HCT116 (cell line): ENCODE measurements at regions not wholly inside any gene's neighbourhood (a gene's known extent, or its start where the extent isn't known, plus 50 kb on each side); places are given as distances from the start of the nearest gene placed in this dataset.

Source experiments
- ATAC-seq: fragments of 200-7000 bp; cut with Tn5 transposase; 2 replicates; pipeline ENCODE4 v1.9.1; 2020; ENCODE audit warnings: mild to moderate bottlenecking, moderate library complexity
- BruUV-seq: library from RNA; stranded (reverse); fragments of 400-500 nt; replicated peaks from 2 replicates; lab custom pipeline; 2021; lab: Mats Ljungman, UMichigan
- CTCF ChIA-PET: fragments of 300-600 bp; sonication (Branson Sonifier 250); formaldehyde crosslinking; loops from one replicate; lab custom pipeline; 2021; ENCODE audit warnings: antibody characterized with exemption; lab: Charles Lee
- POLR2A ChIA-PET: fragments of 300-600, 350-600 bp; sonication (Branson Sonifier 250); formaldehyde crosslinking; loops from one replicate; lab custom pipeline; 2021; ENCODE audit warnings: antibody characterized with exemption; lab: Charles Lee
- RAD21 ChIA-PET, 2 experiments: fragments of 300-600 bp; sonication (Branson Sonifier 250); formaldehyde crosslinking; loops; one replicate each; lab custom pipeline; 2023; ENCODE audit warnings: low total read pairs in 2 of 2; ENCODE audit not compliant: uncharacterized antibody in 2 of 2, unreplicated experiment in 2 of 2, low non-redundant PET in 1 of 2; lab: Charles Lee
- DNase-seq: peaks from one replicate; pipeline ENCODE4 v3.0.0-alpha.2; 2010; ENCODE audit warnings: low read depth, low spot score
- H2AFZ ChIP-seq: fragments of 200-600 bp; shearing (Covaris generic), sonication (generic); 2 replicates; pipeline ENCODE4 v1.6.1; 2017; ENCODE audit warnings: low read depth, mixed run types, mixed read lengths, antibody characterized with exemption, low read length; ENCODE audit not compliant: poor library complexity, severe bottlenecking
- H3K27ac ChIP-seq: 2 replicates; pipeline ENCODE4 v1.5.1; 2012; ENCODE audit warnings: low read depth, low read length
- H3K27me3 ChIP-seq: fragments of 200-600 bp; sonication (generic); 2 replicates; pipeline ENCODE4 v1.6.1; 2016; ENCODE audit warnings: mixed run types, low read length, mixed read lengths; ENCODE audit not compliant: insufficient read depth
- H3K36me3 ChIP-seq, 2 experiments: fragments of 200-500 bp in 1 of 2; fragments of 200-600 bp in 1 of 2; sonication (Bioruptor generic) in 1 of 2; sonication (generic) in 1 of 2; 2 replicates each; pipeline versions ENCODE4 v1.5.1 to v1.6.1; 2014 to 2016; ENCODE audit warnings: low read length in 2 of 2, inconsistent platforms in 1 of 2, mixed read lengths in 1 of 2, mixed run types in 1 of 2; ENCODE audit not compliant: insufficient read depth in 2 of 2, control insufficient read depth in 1 of 2
- H3K4me1 ChIP-seq, 2 experiments: fragments of 200-600 bp in 1 of 2; sonication (generic) in 1 of 2; 2 replicates each; pipeline versions ENCODE4 v1.5.1 to v1.6.1; 2012 to 2017; ENCODE audit warnings: low read length in 2 of 2, inconsistent platforms in 1 of 2, mild to moderate bottlenecking in 1 of 2, mixed read lengths in 1 of 2, mixed run types in 1 of 2, moderate library complexity in 1 of 2; ENCODE audit not compliant: insufficient read depth in 2 of 2, control insufficient read depth in 1 of 2
- H3K4me2 ChIP-seq: fragments of 200-600 bp; sonication (generic); 2 replicates; pipeline ENCODE4 v1.6.1; 2017; ENCODE audit warnings: mixed run types, low read length, mixed read lengths
- H3K4me3 ChIP-seq, 2 experiments: fragments of 200-600 bp in 1 of 2; sonication (generic) in 1 of 2; replicated peaks in 1 of 2; 2 replicates each; pipeline ENCODE4 v1.5.1; 2011 to 2016; ENCODE audit warnings: low read length in 2 of 2, control low read depth in 1 of 2, low read depth in 1 of 2, mild to moderate bottlenecking in 1 of 2, mixed read lengths in 1 of 2, mixed run types in 1 of 2
- H3K79me2 ChIP-seq: fragments of 200-600 bp; sonication (generic); 2 replicates; pipeline ENCODE4 v1.6.1; 2017; ENCODE audit warnings: mild to moderate bottlenecking, mixed run types, low read length, moderate library complexity, mixed read lengths; ENCODE audit not compliant: insufficient read depth
- H3K9ac ChIP-seq: fragments of 200-600 bp; sonication (generic); 2 replicates; pipeline ENCODE4 v1.6.1; 2016; ENCODE audit warnings: low read length, mixed read lengths
- H3K9me2 ChIP-seq: fragments of 200-600 bp; sonication (generic), shearing (Covaris generic); 2 replicates; pipeline ENCODE4 v1.6.1; 2017; ENCODE audit warnings: mixed run types, mild to moderate bottlenecking, moderate library complexity; ENCODE audit not compliant: insufficient read depth
- H3K9me3 ChIP-seq, 2 experiments: fragments of 200-500 bp in 1 of 2; fragments of 200-600 bp in 1 of 2; sonication (Bioruptor generic) in 1 of 2; sonication (generic) in 1 of 2; 2 replicates each; pipeline ENCODE4 v1.6.1; 2014 to 2017; ENCODE audit warnings: low read length in 2 of 2, mixed read lengths in 2 of 2, inconsistent platforms in 1 of 2, low read depth in 1 of 2, mild to moderate bottlenecking in 1 of 2, mixed run types in 1 of 2, moderate library complexity in 1 of 2; ENCODE audit not compliant: control insufficient read depth in 1 of 2, insufficient read depth in 1 of 2
- H4K20me1 ChIP-seq: fragments of 200-600 bp; sonication (generic), shearing (Covaris generic); 2 replicates; pipeline ENCODE4 v1.6.1; 2017; ENCODE audit warnings: mixed run types, mild to moderate bottlenecking, moderate library complexity; ENCODE audit not compliant: insufficient read depth
- CEBPB ChIP-seq: IDR thresholded peaks from 2 replicates; pipeline ENCODE4 v1.6.1; 2012; ENCODE audit warnings: low read depth
- EZH2 ChIP-seq: fragments of 200-600 bp; sonication (generic); IDR thresholded peaks from 2 replicates; pipeline ENCODE4 v1.6.1; 2017; ENCODE audit warnings: antibody characterized with exemption, mixed run types
- EZH2phosphoT487 ChIP-seq: fragments of 200-600 bp; IDR thresholded peaks from 2 replicates; pipeline ENCODE4 v1.6.1; 2018; ENCODE audit warnings: antibody characterized with exemption, borderline replicate concordance
- FOSL1 ChIP-seq: IDR thresholded peaks from 2 replicates; pipeline ENCODE4 v1.6.1; 2012; ENCODE audit warnings: low read depth
- JUND ChIP-seq: IDR thresholded peaks from 2 replicates; pipeline ENCODE4 v1.6.1; 2012
- POLR2A ChIP-seq: IDR thresholded peaks from 2 replicates; pipeline ENCODE4 v1.7.0; 2011; ENCODE audit warnings: borderline replicate concordance; ENCODE audit not compliant: insufficient read depth, insufficient read length; ENCODE audit errors: extremely low read depth
- SIN3A ChIP-seq: IDR thresholded peaks from 2 replicates; pipeline ENCODE4 v1.6.1; 2012; ENCODE audit warnings: low read depth
- intact Hi-C: fragments of 100-400 bp; cut with micrococcal nuclease; formaldehyde crosslinking; loops from 2 replicates; pipeline ENCODE4 v1.10.0; 2022
- TF ChIP-seq, protein P1 (sequence below): IDR thresholded peaks from 2 replicates; pipeline ENCODE4 v1.6.1; 2012; ENCODE audit warnings: low read depth
- TF ChIP-seq, protein P2 (sequence below): IDR thresholded peaks from 2 replicates; pipeline ENCODE4 v1.6.1; 2011; ENCODE audit warnings: mild to moderate bottlenecking, low read length, moderate library complexity; ENCODE audit not compliant: insufficient replicate concordance; ENCODE audit errors: extremely low read depth
- TF ChIP-seq, protein P3 (sequence below): IDR thresholded peaks from 2 replicates; pipeline ENCODE4 v1.6.1; 2012

DNA sequence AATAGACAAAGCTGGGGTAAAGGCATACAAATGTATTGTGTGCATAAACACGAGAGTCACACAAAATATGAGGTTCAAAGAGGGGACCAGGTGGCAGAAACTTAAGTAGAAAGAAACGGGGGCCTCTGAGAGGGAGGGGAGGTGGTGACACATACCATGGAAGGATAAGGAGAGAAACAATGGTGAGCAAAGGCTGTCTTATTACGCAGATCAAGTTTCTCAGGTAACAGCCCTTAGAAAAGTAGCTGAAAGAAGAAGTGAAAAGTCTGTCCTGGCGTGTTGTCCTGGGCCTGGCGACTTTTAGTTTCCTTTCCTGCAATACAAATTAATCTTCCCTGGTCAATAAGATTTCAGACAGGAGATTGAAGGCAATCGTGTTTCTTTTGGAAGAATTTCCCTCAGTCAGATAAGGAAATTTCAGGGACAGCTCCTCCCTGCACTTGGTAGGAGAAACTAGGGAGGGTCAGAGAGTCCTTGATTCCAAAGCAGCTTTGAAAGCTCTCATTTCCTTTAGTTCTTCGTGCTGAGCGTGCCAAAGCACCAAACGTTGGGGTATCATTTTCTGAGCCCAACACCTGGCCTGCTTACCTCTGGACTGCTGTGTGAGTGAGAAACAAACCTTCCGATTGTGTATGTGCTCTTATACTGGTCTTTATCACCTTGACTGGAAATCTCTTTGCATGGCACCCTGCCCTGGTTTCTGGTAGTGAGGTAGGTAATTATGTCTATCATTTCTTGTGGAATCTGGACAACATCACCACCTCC, 676.7 kb upstream of the LCORL start:
- no TSS peak for BruUV-seq
- no peaks in the 10 kb centered on the region for H3K9me2 ChIP-seq
- H3K4me1 ChIP-seq: no peaks in the 10 kb centered on the region
- H3K27me3 ChIP-seq: no peaks in the 10 kb centered on the region
- no peak overlapping the region for H3K4me3 ChIP-seq
- CTCF ChIA-PET: no interaction called here
- no peak overlapping the region for H3K9ac ChIP-seq
- H3K4me2 ChIP-seq: no peak overlapping the region
- H3K79me2 ChIP-seq: no peaks in the 10 kb centered on the region
- H3K27ac ChIP-seq: no peak overlapping the region
- no peak for DNase-seq
- H2AFZ ChIP-seq: no peak overlapping the region
- ATAC-seq: no peak
- no peaks in the 10 kb centered on the region for H3K36me3 ChIP-seq
- no peaks in the 10 kb centered on the region for H4K20me1 ChIP-seq
- intact Hi-C loops: loop anchor here (10.0 kb wide), 1 partner anchor 1726 kb away; no protein-coding TSS in a partner anchor
- no peak for TF ChIP-seq JUND
- H3K9me3 ChIP-seq: no peaks in the 10 kb centered on the region
- POLR2A ChIA-PET: no interaction called here
- RAD21 ChIA-PET: no interaction called here

DNA sequence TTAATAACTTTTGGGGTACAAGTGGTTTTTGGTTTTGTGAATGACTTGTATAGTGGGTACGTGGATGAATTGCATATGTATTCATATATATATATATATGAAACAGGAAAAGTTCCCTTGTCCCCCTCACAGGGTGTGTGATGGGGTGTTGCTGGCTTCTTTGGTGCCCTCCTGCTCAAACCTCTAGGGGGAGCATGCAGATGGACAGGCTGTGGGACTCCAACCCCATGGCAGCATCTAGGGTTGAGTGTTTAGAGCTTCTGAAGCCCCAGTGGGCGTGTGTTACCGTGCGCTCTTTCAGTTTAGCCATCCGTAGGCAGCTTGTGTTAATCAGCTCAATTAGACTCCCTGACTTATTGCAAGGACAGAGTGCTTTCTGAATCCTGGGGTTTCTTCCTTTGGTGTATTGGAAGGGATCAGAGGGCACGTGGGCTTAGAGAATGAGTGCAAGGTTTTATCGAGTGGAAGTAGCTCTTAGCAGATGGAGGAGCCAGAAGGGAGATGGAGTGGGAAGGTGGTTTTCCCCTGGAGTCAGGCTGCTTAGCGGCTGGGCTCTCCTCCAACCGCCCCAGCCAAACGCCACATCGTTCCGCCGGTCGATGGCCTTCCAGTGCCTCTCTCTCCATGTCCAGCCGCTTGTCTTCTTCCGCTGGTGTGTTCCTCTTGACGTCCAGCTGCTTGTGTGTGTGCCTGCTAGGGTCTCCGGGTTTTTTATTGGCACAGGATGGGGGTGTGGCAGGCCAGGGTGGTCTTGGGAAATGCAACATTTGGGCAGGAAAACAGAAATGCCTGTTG, 674.4 kb upstream of the LCORL start:
- H3K4me1 ChIP-seq: no peaks in the 10 kb centered on the region
- no TSS peak for BruUV-seq
- ChIA-PET CTCF (no interaction called here), RAD21 (no interaction called here), POLR2A (no interaction called here)
- H3K27ac ChIP-seq: no peak overlapping the region
- no peaks in the 10 kb centered on the region for H4K20me1 ChIP-seq
- H3K9ac ChIP-seq: no peak overlapping the region
- intact Hi-C loops: loop anchor here (10.0 kb wide), 1 partner anchor 1729 kb away; no protein-coding TSS in a partner anchor
- DNase-seq: no peak
- H3K79me2 ChIP-seq: no peaks in the 10 kb centered on the region
- H2AFZ ChIP-seq: no peak overlapping the region
- H3K9me2 ChIP-seq: no peaks in the 10 kb centered on the region
- H3K27me3 ChIP-seq: no peaks in the 10 kb centered on the region
- H3K9me3 ChIP-seq: no peaks in the 10 kb centered on the region
- no peak overlapping the region for H3K4me3 ChIP-seq
- ATAC-seq: peak; percentile 87
- H3K4me2 ChIP-seq: no peak overlapping the region
- no peaks in the 10 kb centered on the region for H3K36me3 ChIP-seq
- TF ChIP-seq, protein P1, sequence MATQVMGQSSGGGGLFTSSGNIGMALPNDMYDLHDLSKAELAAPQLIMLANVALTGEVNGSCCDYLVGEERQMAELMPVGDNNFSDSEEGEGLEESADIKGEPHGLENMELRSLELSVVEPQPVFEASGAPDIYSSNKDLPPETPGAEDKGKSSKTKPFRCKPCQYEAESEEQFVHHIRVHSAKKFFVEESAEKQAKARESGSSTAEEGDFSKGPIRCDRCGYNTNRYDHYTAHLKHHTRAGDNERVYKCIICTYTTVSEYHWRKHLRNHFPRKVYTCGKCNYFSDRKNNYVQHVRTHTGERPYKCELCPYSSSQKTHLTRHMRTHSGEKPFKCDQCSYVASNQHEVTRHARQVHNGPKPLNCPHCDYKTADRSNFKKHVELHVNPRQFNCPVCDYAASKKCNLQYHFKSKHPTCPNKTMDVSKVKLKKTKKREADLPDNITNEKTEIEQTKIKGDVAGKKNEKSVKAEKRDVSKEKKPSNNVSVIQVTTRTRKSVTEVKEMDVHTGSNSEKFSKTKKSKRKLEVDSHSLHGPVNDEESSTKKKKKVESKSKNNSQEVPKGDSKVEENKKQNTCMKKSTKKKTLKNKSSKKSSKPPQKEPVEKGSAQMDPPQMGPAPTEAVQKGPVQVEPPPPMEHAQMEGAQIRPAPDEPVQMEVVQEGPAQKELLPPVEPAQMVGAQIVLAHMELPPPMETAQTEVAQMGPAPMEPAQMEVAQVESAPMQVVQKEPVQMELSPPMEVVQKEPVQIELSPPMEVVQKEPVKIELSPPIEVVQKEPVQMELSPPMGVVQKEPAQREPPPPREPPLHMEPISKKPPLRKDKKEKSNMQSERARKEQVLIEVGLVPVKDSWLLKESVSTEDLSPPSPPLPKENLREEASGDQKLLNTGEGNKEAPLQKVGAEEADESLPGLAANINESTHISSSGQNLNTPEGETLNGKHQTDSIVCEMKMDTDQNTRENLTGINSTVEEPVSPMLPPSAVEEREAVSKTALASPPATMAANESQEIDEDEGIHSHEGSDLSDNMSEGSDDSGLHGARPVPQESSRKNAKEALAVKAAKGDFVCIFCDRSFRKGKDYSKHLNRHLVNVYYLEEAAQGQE: no peak
- no peak for TF ChIP-seq POLR2A
- TF ChIP-seq, protein P2, sequence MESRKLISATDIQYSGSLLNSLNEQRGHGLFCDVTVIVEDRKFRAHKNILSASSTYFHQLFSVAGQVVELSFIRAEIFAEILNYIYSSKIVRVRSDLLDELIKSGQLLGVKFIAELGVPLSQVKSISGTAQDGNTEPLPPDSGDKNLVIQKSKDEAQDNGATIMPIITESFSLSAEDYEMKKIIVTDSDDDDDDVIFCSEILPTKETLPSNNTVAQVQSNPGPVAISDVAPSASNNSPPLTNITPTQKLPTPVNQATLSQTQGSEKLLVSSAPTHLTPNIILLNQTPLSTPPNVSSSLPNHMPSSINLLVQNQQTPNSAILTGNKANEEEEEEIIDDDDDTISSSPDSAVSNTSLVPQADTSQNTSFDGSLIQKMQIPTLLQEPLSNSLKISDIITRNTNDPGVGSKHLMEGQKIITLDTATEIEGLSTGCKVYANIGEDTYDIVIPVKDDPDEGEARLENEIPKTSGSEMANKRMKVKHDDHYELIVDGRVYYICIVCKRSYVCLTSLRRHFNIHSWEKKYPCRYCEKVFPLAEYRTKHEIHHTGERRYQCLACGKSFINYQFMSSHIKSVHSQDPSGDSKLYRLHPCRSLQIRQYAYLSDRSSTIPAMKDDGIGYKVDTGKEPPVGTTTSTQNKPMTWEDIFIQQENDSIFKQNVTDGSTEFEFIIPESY: no peak
- no peak for TF ChIP-seq EZH2
- TF ChIP-seq EZH2phosphoT487: no peak
- TF ChIP-seq CEBPB: no peak
- TF ChIP-seq, protein P3, sequence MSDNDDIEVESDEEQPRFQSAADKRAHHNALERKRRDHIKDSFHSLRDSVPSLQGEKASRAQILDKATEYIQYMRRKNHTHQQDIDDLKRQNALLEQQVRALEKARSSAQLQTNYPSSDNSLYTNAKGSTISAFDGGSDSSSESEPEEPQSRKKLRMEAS: no peak
- TF ChIP-seq SIN3A: no peak
- TF ChIP-seq FOSL1: no peak
